Testis (tissue), 2 donors: ENCODE measurements at regions not wholly inside any gene's neighbourhood (a gene's known extent, or its start where the extent isn't known, plus 50 kb on each side); places are given as distances from the start of the nearest gene placed in this dataset.

Source experiments
- POLR2A ChIP-seq: fragments of 450-650 bp; IDR thresholded peaks from one replicate; pipeline ENCODE4 v1.6.1; 2017; ENCODE audit warnings: antibody characterized with exemption, mild to moderate bottlenecking, moderate library complexity
- TF ChIP-seq, protein P1 (sequence below), 3 experiments: fragments of 450-650 bp in 2 of 3; fragments of 200-600 bp in 1 of 3; sonication (generic) in 1 of 3; IDR thresholded peaks; one replicate each; pipeline ENCODE4 v1.5.1; 2016 to 2019; ENCODE audit warnings: antibody characterized with exemption in 3 of 3, mild to moderate bottlenecking in 2 of 3, moderate library complexity in 1 of 3

- TF ChIP-seq, protein P1, sequence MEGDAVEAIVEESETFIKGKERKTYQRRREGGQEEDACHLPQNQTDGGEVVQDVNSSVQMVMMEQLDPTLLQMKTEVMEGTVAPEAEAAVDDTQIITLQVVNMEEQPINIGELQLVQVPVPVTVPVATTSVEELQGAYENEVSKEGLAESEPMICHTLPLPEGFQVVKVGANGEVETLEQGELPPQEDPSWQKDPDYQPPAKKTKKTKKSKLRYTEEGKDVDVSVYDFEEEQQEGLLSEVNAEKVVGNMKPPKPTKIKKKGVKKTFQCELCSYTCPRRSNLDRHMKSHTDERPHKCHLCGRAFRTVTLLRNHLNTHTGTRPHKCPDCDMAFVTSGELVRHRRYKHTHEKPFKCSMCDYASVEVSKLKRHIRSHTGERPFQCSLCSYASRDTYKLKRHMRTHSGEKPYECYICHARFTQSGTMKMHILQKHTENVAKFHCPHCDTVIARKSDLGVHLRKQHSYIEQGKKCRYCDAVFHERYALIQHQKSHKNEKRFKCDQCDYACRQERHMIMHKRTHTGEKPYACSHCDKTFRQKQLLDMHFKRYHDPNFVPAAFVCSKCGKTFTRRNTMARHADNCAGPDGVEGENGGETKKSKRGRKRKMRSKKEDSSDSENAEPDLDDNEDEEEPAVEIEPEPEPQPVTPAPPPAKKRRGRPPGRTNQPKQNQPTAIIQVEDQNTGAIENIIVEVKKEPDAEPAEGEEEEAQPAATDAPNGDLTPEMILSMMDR (IDR thresholded peaks at IDR 0.05): no peak
- no peak for TF ChIP-seq POLR2A
Observed at GRCh38 chr10:69731184-69731583, 70.5 kb upstream of the COL13A1 start.
